H9 (cell line): ENCODE measurements at regions not wholly inside any gene's neighbourhood (a gene's known extent, or its start where the extent isn't known, plus 50 kb on each side); places are given as distances from the start of the nearest gene placed in this dataset.

ENCODE experiments used
- DNase-seq: peaks from one replicate; pipeline ENCODE4 v3.0.0-alpha.2; 2017
- H2AFZ ChIP-seq: one replicate; pipeline ENCODE4 v1.6.1; 2013; ENCODE audit warnings: mild to moderate bottlenecking, low read length, control low read depth, moderate library complexity
- H2AK5ac ChIP-seq: 2 replicates; pipeline ENCODE4 v1.6.1; 2013; ENCODE audit warnings: low read length, control low read depth, mixed read lengths; ENCODE audit not compliant: insufficient read length
- H2BK120ac ChIP-seq: one replicate; pipeline ENCODE4 v1.6.1; 2013; ENCODE audit warnings: low read depth, mild to moderate bottlenecking, low read length, control low read depth, inconsistent platforms; ENCODE audit not compliant: poor library complexity, severe bottlenecking
- H2BK12ac ChIP-seq: 2 replicates; pipeline ENCODE4 v1.6.1; 2013; ENCODE audit warnings: low read length, control low read depth, mixed read lengths, low read depth; ENCODE audit not compliant: insufficient read length
- H2BK15ac ChIP-seq: 2 replicates; pipeline ENCODE4 v1.6.1; 2013; ENCODE audit warnings: low read depth, low read length, control low read depth
- H2BK20ac ChIP-seq: one replicate; pipeline ENCODE4 v1.6.1; 2013; ENCODE audit warnings: low read depth, mild to moderate bottlenecking, low read length, control low read depth, inconsistent platforms; ENCODE audit not compliant: poor library complexity, severe bottlenecking
- H2BK5ac ChIP-seq: 2 replicates; pipeline ENCODE4 v1.6.1; 2013; ENCODE audit warnings: low read length, control low read depth, mixed read lengths; ENCODE audit not compliant: insufficient read length
- H3K14ac ChIP-seq: 2 replicates; pipeline ENCODE4 v1.6.1; 2013; ENCODE audit warnings: low read length, control low read depth; ENCODE audit not compliant: insufficient read depth
- H3K18ac ChIP-seq: 2 replicates; pipeline ENCODE4 v1.6.1; 2013; ENCODE audit warnings: low read depth, mild to moderate bottlenecking, mixed read lengths, low read length, control low read depth; ENCODE audit not compliant: insufficient read length
- H3K23ac ChIP-seq: 2 replicates; pipeline ENCODE4 v1.6.1; 2013; ENCODE audit warnings: low read length, control low read depth, mixed read lengths, low read depth; ENCODE audit not compliant: insufficient read length
- H3K23me2 ChIP-seq: 2 replicates; pipeline ENCODE4 v1.6.1; 2013; ENCODE audit warnings: low read depth, mild to moderate bottlenecking, mixed read lengths, low read length, control low read depth; ENCODE audit not compliant: insufficient read length, poor library complexity, severe bottlenecking
- H3K27ac ChIP-seq: 2 replicates; pipeline ENCODE4 v1.5.1; 2013; ENCODE audit warnings: low read length, control low read depth, mixed read lengths, low read depth; ENCODE audit not compliant: insufficient read length
- H3K27me3 ChIP-seq: 2 replicates; pipeline ENCODE4 v1.6.1; 2013; ENCODE audit warnings: low read length, control low read depth, inconsistent platforms; ENCODE audit not compliant: insufficient read depth
- H3K4ac ChIP-seq: 2 replicates; pipeline ENCODE4 v1.6.1; 2013; ENCODE audit warnings: low read depth, mild to moderate bottlenecking, control low read depth, inconsistent platforms, low read length, moderate library complexity
- H3K4me1 ChIP-seq: 2 replicates; pipeline ENCODE4 v1.6.1; 2013; ENCODE audit warnings: low read length, control low read depth, inconsistent platforms; ENCODE audit not compliant: insufficient read depth
- H3K4me2 ChIP-seq: 2 replicates; pipeline ENCODE4 v1.6.1; 2013; ENCODE audit warnings: low read length, control low read depth, mixed read lengths; ENCODE audit not compliant: insufficient read length, insufficient read depth
- H3K56ac ChIP-seq: 2 replicates; pipeline ENCODE4 v1.6.1; 2013; ENCODE audit warnings: low read depth, mild to moderate bottlenecking, mixed read lengths, low read length, control low read depth; ENCODE audit not compliant: insufficient read length
- H3K79me1 ChIP-seq: 2 replicates; pipeline ENCODE4 v1.6.1; 2013; ENCODE audit warnings: low read depth, mild to moderate bottlenecking, moderate library complexity, low read length, control low read depth, inconsistent platforms; ENCODE audit not compliant: insufficient read depth, poor library complexity, severe bottlenecking
- H3K79me2 ChIP-seq: 2 replicates; pipeline ENCODE4 v1.6.1; 2013; ENCODE audit warnings: low read length, control low read depth, inconsistent platforms; ENCODE audit not compliant: insufficient read depth
- H3K9ac ChIP-seq: 2 replicates; pipeline ENCODE4 v1.6.1; 2013; ENCODE audit warnings: low read length, control low read depth, mixed read lengths; ENCODE audit not compliant: insufficient read length; ENCODE audit errors: extremely low read depth
- H3K9me3 ChIP-seq: one replicate; pipeline ENCODE4 v1.6.1; 2013; ENCODE audit warnings: low read depth, low read length, inconsistent platforms; ENCODE audit not compliant: control insufficient read depth
- H3T11ph ChIP-seq: one replicate; pipeline ENCODE4 v1.6.1; 2013; ENCODE audit warnings: mild to moderate bottlenecking, low read length, control low read depth, inconsistent platforms
- H4K20me1 ChIP-seq: one replicate; pipeline ENCODE4 v1.6.1; 2013; ENCODE audit not compliant: control insufficient read depth, insufficient read length, insufficient read depth
- H4K5ac ChIP-seq: 2 replicates; pipeline ENCODE4 v1.6.1; 2013; ENCODE audit warnings: low read depth, mild to moderate bottlenecking, mixed read lengths, low read length, control low read depth; ENCODE audit not compliant: insufficient read length
- H4K8ac ChIP-seq: replicated peaks from 2 replicates; pipeline ENCODE4 v1.6.1; 2013; ENCODE audit warnings: low read length, control low read depth, mixed read lengths, low read depth; ENCODE audit not compliant: insufficient read length
- H4K91ac ChIP-seq: 2 replicates; pipeline ENCODE4 v1.6.1; 2013; ENCODE audit warnings: low read depth, mild to moderate bottlenecking, moderate library complexity, mixed read lengths, low read length, control low read depth; ENCODE audit not compliant: insufficient read length
- H3K27ac Mint-ChIP-seq, 3 experiments: 2 replicates in 2 of 3; 3 replicates in 1 of 3; pipeline ENCODE4 v1.8.0; 2020 to 2021; ENCODE audit warnings: mixed read lengths in 3 of 3, mild to moderate bottlenecking in 1 of 3, moderate library complexity in 1 of 3
- H3K27me3 Mint-ChIP-seq: 2 replicates; pipeline ENCODE4 v1.8.0; 2021; ENCODE audit warnings: low read depth, mild to moderate bottlenecking, moderate library complexity, mixed read lengths
- H3K36me3 Mint-ChIP-seq, 3 experiments: 2 replicates in 2 of 3; 3 replicates in 1 of 3; pipeline ENCODE4 v1.8.0; 2020 to 2021; ENCODE audit warnings: low read depth in 3 of 3, mixed read lengths in 3 of 3; ENCODE audit not compliant: insufficient read depth in 1 of 3
- H3K4me1 Mint-ChIP-seq, 2 experiments: 2 replicates each; pipeline ENCODE4 v1.8.0; 2020; ENCODE audit warnings: mixed read lengths in 2 of 2
- H3K4me3 Mint-ChIP-seq, 2 experiments: 2 replicates in 1 of 2; 3 replicates in 1 of 2; pipeline ENCODE4 v1.8.0; 2020 to 2021; ENCODE audit warnings: mild to moderate bottlenecking in 2 of 2, mixed read lengths in 2 of 2, moderate library complexity in 1 of 2
- H3K9me3 Mint-ChIP-seq, 2 experiments: 2 replicates in 1 of 2; 3 replicates in 1 of 2; pipeline ENCODE4 v1.8.0; 2020; ENCODE audit warnings: mild to moderate bottlenecking in 2 of 2, mixed read lengths in 2 of 2, moderate library complexity in 1 of 2
- CTCF ChIP-seq: fragments of 200-600 bp; sonication (generic); conservative IDR thresholded peaks from 3 replicates; pipeline ENCODE4 v1.8.0; 2021; ENCODE audit warnings: antibody characterized with exemption, mild to moderate bottlenecking
- WGBS: extraction: QIAGEN DNeasy Blood & Tissue Kit; methylation state at CpG from one replicate; pipeline ENCODE4 v1.1.7; 2013; ENCODE audit warnings: missing lambda C conversion rate, low lambda C conversion rate, mixed read lengths; ENCODE audit not compliant: insufficient read length; ENCODE audit errors: extremely low coverage; 5-methylcytosine and 5-hydroxymethylcytosine counted together

GRCh38 chr4:38530486-38530885 lies 133.5 kb upstream of the KLF3 start:
- TF ChIP-seq CTCF = no peak
- Histone ChIP-seq H4K91ac (no peak overlapping the region), H3K79me1 (no peaks in the 10 kb centered on the region), H3K23ac (no peak overlapping the region), H3K4me1 (no peaks in the 10 kb centered on the region), H3K9me3 (no peaks in the 10 kb centered on the region), H2BK15ac (no peak overlapping the region), H3K18ac (no peak overlapping the region), H4K8ac (no peak overlapping the region), H2BK5ac (no peak overlapping the region), H3K9ac (no peak overlapping the region), H3K23me2 (no peaks in the 10 kb centered on the region), H3K14ac (no peak overlapping the region), H4K20me1 (no peaks in the 10 kb centered on the region), H2BK20ac (no peak overlapping the region), H2AFZ (no peak overlapping the region), H3K4ac (no peak overlapping the region), H2BK120ac (no peak overlapping the region), H4K5ac (no peak overlapping the region), H3K27ac (no peak overlapping the region), H2AK5ac (no peak overlapping the region), H3K56ac (no peak overlapping the region), H3T11ph (no peak overlapping the region), H2BK12ac (no peak overlapping the region), H3K79me2 (no peaks in the 10 kb centered on the region), H3K4me2 (no peak overlapping the region), H3K27me3 (no peaks in the 10 kb centered on the region)
- Mint-ChIP-seq H3K4me1 (peaks cover 13 to 17% of the 10 kb centered on the region in 2 experiments), H3K36me3 (peaks cover 0 to 2% (median 0%) of the 10 kb centered on the region in 3 experiments; a peak in 1 of 7 replicates), H3K9me3 (peaks cover 0 to 4% of the 10 kb centered on the region in 2 experiments; a peak in 1 of 5 replicates), H3K4me3 (no peak overlapping the region), H3K27ac (no peak overlapping the region), H3K27me3 (peaks cover 2% of the 10 kb centered on the region)
- WGBS = no CpG with 5 or more reads among the region's 1 CpG
- no peak for DNase-seq
